ENCODE measurements at regions not wholly inside any gene's neighbourhood (a gene's known extent, or its start where the extent isn't known, plus 50 kb on each side); places are given as distances from the start of the nearest gene placed in this dataset.

- TF ChIP-seq RBAK (tag by site-specific recombination; IDR thresholded peaks at IDR 0.05) = no peak
- TF ChIP-seq GLI2 (tag by site-specific recombination; IDR thresholded peaks at IDR 0.05; ENCODE audit: borderline replicate concordance, low read depth) = no peak
- no peak for TF ChIP-seq ZBTB21 (tag by site-specific recombination; IDR thresholded peaks at IDR 0.05)
Measured at GRCh38 chr11:45752106-45752505, 52.8 kb upstream of the SLC35C1 start (continued).

- no peak for TF ChIP-seq ZSCAN5A (tag by site-specific recombination; IDR thresholded peaks at IDR 0.05)
- TF ChIP-seq ZNF184 (tag by site-specific recombination; IDR thresholded peaks at IDR 0.05) = no peak
- TF ChIP-seq GLIS1 (tag by site-specific recombination; IDR thresholded peaks at IDR 0.05) = no peak
- no peak for TF ChIP-seq PRDM6 (tag by site-specific recombination; IDR thresholded peaks at IDR 0.05)
- no peak for TF ChIP-seq ZNF121 (tag by site-specific recombination; IDR thresholded peaks at IDR 0.05)
- TF ChIP-seq ZNF510 (tag by site-specific recombination; IDR thresholded peaks at IDR 0.05; ENCODE audit: insufficient replicate concordance) = no peak
- no peak for TF ChIP-seq ZNF521 (tag by site-specific recombination; IDR thresholded peaks at IDR 0.05)
- no peak for TF ChIP-seq GFI1B (tag by site-specific recombination; IDR thresholded peaks at IDR 0.05)
- TF ChIP-seq ZNF791 (tag by site-specific recombination; IDR thresholded peaks at IDR 0.05) = no peak
- TF ChIP-seq ZNF426 (tag by site-specific recombination; IDR thresholded peaks at IDR 0.05) = no peak
- TF ChIP-seq REPIN1 (tag by site-specific recombination; IDR thresholded peaks at IDR 0.05; ENCODE audit: low read depth) = no peak
- no peak for TF ChIP-seq ZSCAN18 (tag by site-specific recombination; IDR thresholded peaks at IDR 0.05)
- no peak for TF ChIP-seq ZNF548 (tag by site-specific recombination; IDR thresholded peaks at IDR 0.05)
- H3K27ac ChIP-seq (ENCODE audit: extremely low read depth, low read depth, low read length) = no peak overlapping the region
- no peaks in the 10 kb centered on the region for H3K9me3 ChIP-seq (ENCODE audit: control insufficient read depth, insufficient read depth, low read depth, low read length)
- ChIA-PET POLR2A (no interaction called here), CTCF (no interaction called here)
- no peak overlapping the region for H3K4me3 ChIP-seq (ENCODE audit: low read depth, low read length)
- H3K4me1 ChIP-seq (ENCODE audit: control insufficient read depth, insufficient read depth, low read length) = no peaks in the 10 kb centered on the region
- H3K36me3 ChIP-seq (ENCODE audit: control insufficient read depth in 2 of 2, insufficient read depth in 1 of 2, low read length in 2 of 2) = no peaks in the 10 kb centered on the region
Measured at GRCh38 chr11:45751430-45751829, 53.5 kb upstream of the SLC35C1 start.

GRCh38 chr11:45750439-45750838 is 54.5 kb upstream of the SLC35C1 start:
- no peaks in the 10 kb centered on the region for H3K36me3 ChIP-seq (ENCODE audit: control insufficient read depth in 2 of 2, insufficient read depth in 1 of 2, low read length in 2 of 2)
- TF ChIP-seq ZBTB17 (tag by site-specific recombination; IDR thresholded peaks at IDR 0.05) (no peak), ZNF549 (tag by site-specific recombination; IDR thresholded peaks at IDR 0.05) (no peak), ZSCAN5A (tag by site-specific recombination; IDR thresholded peaks at IDR 0.05) (no peak), ZNF2 (tag by site-specific recombination; IDR thresholded peaks at IDR 0.05) (no peak), ZNF341 (tag by site-specific recombination; IDR thresholded peaks at IDR 0.05; ENCODE audit: low read depth) (no peak), ZNF266 (tag by site-specific recombination; IDR thresholded peaks at IDR 0.05; ENCODE audit: low read depth) (no peak), GLI4 (tag by site-specific recombination; IDR thresholded peaks at IDR 0.05) (no peak), ZFHX2 (tag by site-specific recombination; conservative IDR thresholded peaks at IDR 0.05) (no peak), ZNF792 (tag by site-specific recombination; IDR thresholded peaks at IDR 0.05) (no peak), ZNF837 (tag by site-specific recombination; IDR thresholded peaks at IDR 0.05) (no peak), ZBTB7A (tag by site-specific recombination; IDR thresholded peaks at IDR 0.05; ENCODE audit: low read depth) (no peak), ELK4 (IDR thresholded peaks at IDR 0.05; ENCODE audit: borderline replicate concordance, low read depth, low read length) (no peak), YY1 (tag by site-specific recombination; IDR thresholded peaks at IDR 0.05) (no peak)
- ChIA-PET CTCF (interaction anchor here (1.3 kb wide), 1 partner anchor 379 kb away, joined by 5 read pairs; no protein-coding TSS in a partner anchor), POLR2A (no interaction called here)
- no peak overlapping the region for H3K4me3 ChIP-seq (ENCODE audit: low read depth, low read length)
- H3K27ac ChIP-seq (ENCODE audit: extremely low read depth, low read depth, low read length) = no peak overlapping the region
- H3K9me3 ChIP-seq (ENCODE audit: control insufficient read depth, insufficient read depth, low read depth, low read length) = no peaks in the 10 kb centered on the region
- no peaks in the 10 kb centered on the region for H3K4me1 ChIP-seq (ENCODE audit: control insufficient read depth, insufficient read depth, low read length)

Data from HEK293 (cell line).